Peyer's patch (tissue), 4 donors: ENCODE measurements at regions not wholly inside any gene's neighbourhood (a gene's known extent, or its start where the extent isn't known, plus 50 kb on each side); places are given as distances from the start of the nearest gene placed in this dataset.
A peak's percentile ranks its signal among the peaks of the same experiment; 100 is the strongest.

ENCODE experiments used
- DNase-seq, 3 donors: peaks; one replicate each; pipeline ENCODE4 v3.0.0-alpha.2; 2017 to 2019
- H3K27ac ChIP-seq, 4 donors: fragments of 200-600 bp; sonication (generic); one replicate each; pipeline ENCODE4 v1.5.1; 2016 to 2019
- H3K27me3 ChIP-seq, 2 donors: fragments of 200-600 bp; sonication (generic); one replicate each; pipeline ENCODE4 v1.5.1; 2019
- H3K36me3 ChIP-seq, 3 donors: fragments of 200-600 bp; sonication (generic); one replicate each; pipeline ENCODE4 v1.5.1; 2016 to 2019
- H3K4me1 ChIP-seq, 4 donors: fragments of 200-600 bp; sonication (generic); one replicate each; pipeline ENCODE4 v1.5.1; 2016 to 2019
- H3K4me3 ChIP-seq, 4 donors: fragments of 200-600 bp; sonication (generic); 1 replicate in 3 of 4; 2 replicates in 1 of 4; pipeline ENCODE4 v1.5.1; 2016 to 2019; ENCODE audit warnings: mild to moderate bottlenecking in 1 of 4
- H3K9me3 ChIP-seq, 4 donors: fragments of 200-600 bp; sonication (generic); one replicate each; pipeline ENCODE4 v1.5.1; 2016 to 2019; ENCODE audit warnings: mild to moderate bottlenecking in 1 of 4
- POLR2A ChIP-seq, 2 donors: fragments of 450-650 bp; IDR thresholded peaks; one replicate each; pipeline ENCODE4 v1.5.1; 2017; ENCODE audit warnings: antibody characterized with exemption in 2 of 2, mild to moderate bottlenecking in 2 of 2, moderate library complexity in 2 of 2
- TF ChIP-seq, protein P1 (sequence below), 6 experiments: fragments of 450-650 bp in 4 of 6; fragments of 200-600 bp in 2 of 6; sonication (generic) in 1 of 6; IDR thresholded peaks; one replicate each; pipeline ENCODE4 v1.5.1; 2017 to 2019; ENCODE audit warnings: antibody characterized with exemption in 6 of 6, mild to moderate bottlenecking in 3 of 6, moderate library complexity in 1 of 6

DNA sequence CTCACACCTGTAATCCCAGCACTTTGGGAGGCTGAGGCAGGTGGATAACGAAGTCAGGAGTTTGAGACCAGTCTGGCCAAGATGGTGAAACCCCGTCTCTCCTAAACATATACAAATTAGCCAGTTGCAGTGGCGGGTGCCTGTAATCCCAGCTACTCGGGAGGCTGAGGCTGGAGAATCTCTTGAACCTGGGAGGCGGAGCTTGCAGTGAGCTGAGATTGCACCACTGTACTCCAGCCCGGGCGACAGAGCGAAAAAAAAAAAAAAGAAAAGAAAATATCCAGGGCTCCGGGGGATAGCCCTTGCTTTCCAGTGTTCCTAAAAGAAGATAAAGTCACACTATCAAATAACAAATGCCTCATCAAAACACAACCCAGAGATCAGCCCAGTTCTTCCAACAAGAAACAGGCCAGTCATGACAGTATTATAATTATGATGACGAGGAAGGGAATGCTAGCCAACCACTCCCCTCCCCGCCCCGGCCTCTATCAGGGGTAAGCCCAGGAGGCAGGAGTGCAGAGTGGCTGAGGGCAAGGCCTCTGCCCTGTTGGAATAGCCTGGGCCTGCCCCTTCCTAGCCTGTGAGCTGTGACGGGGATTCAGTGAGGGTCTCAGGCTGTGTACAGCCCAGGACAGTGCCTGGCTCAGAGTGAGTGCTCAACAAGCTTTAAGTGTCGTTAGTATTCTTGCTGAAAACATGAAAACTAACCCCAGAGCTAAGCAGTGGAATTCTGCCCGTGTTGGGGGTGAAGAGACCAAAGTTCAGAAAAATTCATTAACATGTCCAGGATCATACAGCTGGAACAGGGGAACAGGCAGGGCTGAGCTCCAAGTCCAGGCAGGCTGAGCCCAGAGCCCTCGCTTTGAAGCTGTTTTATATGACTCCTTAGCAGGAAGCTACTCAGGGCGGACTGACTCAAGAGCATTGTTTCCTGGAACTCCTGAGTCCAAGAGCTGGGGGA is 54.3 kb downstream of the FAM241B start:
- Histone ChIP-seq H3K4me3 (peak overlapping the region in 2 of 4 donors; percentile 8 to 30), H3K4me1 (peaks cover 0 to 7% (median 0%) of the 10 kb centered on the region in 4 donors), H3K27me3 (no peaks in the 10 kb centered on the region), H3K9me3 (no peaks in the 10 kb centered on the region), H3K36me3 (no peaks in the 10 kb centered on the region), H3K27ac (peak overlapping the region in 3 of 4 donors; percentile 75 to 95 (median 93))
- peak in 2 of 3 donors; percentile 91 to 92 for DNase-seq
- TF ChIP-seq POLR2A (IDR thresholded peaks at IDR 0.05): peak; percentile 63 to 74
- TF ChIP-seq, protein P1, sequence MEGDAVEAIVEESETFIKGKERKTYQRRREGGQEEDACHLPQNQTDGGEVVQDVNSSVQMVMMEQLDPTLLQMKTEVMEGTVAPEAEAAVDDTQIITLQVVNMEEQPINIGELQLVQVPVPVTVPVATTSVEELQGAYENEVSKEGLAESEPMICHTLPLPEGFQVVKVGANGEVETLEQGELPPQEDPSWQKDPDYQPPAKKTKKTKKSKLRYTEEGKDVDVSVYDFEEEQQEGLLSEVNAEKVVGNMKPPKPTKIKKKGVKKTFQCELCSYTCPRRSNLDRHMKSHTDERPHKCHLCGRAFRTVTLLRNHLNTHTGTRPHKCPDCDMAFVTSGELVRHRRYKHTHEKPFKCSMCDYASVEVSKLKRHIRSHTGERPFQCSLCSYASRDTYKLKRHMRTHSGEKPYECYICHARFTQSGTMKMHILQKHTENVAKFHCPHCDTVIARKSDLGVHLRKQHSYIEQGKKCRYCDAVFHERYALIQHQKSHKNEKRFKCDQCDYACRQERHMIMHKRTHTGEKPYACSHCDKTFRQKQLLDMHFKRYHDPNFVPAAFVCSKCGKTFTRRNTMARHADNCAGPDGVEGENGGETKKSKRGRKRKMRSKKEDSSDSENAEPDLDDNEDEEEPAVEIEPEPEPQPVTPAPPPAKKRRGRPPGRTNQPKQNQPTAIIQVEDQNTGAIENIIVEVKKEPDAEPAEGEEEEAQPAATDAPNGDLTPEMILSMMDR (IDR thresholded peaks at IDR 0.05): no peak

DNA sequence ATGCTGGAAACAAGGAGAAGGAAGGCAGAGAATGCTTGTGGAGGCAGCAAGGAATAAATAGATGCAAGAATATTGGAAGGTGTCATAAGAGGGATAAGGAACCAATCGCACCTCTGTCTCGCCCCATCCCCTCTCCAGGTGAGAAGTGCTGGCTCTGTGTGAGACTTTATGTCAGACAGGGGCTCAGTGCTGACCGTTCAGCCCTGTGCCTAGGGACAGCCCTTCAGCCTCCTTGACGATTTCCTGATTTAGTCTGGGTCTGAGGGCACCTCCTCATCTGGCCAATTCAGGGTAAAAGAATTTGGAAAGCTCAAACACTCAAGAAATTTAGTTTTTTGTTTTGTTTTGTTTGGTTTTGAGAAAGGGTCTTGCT is 54.9 kb downstream of the FAM241B start:
- Histone ChIP-seq H3K4me3 (peak overlapping the region in 2 of 4 donors; percentile 8 to 30), H3K4me1 (peaks cover 0 to 7% (median 0%) of the 10 kb centered on the region in 4 donors), H3K36me3 (no peaks in the 10 kb centered on the region), H3K27me3 (no peaks in the 10 kb centered on the region), H3K27ac (peak overlapping the region in 3 of 4 donors; percentile 75 to 95 (median 93)), H3K9me3 (no peaks in the 10 kb centered on the region)
- TF ChIP-seq, protein P1 (IDR thresholded peaks at IDR 0.05): no peak
- no peak for TF ChIP-seq POLR2A (IDR thresholded peaks at IDR 0.05)
- DNase-seq: no peak

DNA sequence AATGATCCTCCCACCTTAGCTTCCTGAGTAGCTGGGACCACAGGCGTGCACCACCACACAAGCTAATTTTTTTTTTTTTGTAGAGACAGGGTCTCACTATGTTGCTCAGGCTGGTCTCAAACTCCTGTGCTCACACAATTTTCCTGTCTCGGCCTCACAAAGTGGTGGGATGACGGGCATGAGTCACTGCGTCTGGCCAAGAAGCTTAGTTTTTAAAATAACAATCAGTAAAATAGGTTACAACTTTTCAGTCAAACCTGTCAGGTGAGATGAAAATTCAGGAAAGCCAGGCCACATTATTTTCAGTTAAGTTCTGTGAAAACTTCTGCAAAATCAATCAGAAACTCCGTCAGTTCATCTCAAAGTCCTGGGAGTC is 55.4 kb downstream of the FAM241B start:
- Histone ChIP-seq H3K9me3 (no peaks in the 10 kb centered on the region), H3K4me3 (peak overlapping the region in 2 of 4 donors; percentile 8 to 30), H3K36me3 (no peaks in the 10 kb centered on the region), H3K27me3 (no peaks in the 10 kb centered on the region), H3K27ac (peak overlapping the region in 3 of 4 donors; percentile 75 to 95 (median 93)), H3K4me1 (peaks cover 0 to 7% (median 0%) of the 10 kb centered on the region in 4 donors)
- no peak for DNase-seq
- no peak for TF ChIP-seq POLR2A (IDR thresholded peaks at IDR 0.05)
- TF ChIP-seq, protein P1 (IDR thresholded peaks at IDR 0.05): no peak

DNA sequence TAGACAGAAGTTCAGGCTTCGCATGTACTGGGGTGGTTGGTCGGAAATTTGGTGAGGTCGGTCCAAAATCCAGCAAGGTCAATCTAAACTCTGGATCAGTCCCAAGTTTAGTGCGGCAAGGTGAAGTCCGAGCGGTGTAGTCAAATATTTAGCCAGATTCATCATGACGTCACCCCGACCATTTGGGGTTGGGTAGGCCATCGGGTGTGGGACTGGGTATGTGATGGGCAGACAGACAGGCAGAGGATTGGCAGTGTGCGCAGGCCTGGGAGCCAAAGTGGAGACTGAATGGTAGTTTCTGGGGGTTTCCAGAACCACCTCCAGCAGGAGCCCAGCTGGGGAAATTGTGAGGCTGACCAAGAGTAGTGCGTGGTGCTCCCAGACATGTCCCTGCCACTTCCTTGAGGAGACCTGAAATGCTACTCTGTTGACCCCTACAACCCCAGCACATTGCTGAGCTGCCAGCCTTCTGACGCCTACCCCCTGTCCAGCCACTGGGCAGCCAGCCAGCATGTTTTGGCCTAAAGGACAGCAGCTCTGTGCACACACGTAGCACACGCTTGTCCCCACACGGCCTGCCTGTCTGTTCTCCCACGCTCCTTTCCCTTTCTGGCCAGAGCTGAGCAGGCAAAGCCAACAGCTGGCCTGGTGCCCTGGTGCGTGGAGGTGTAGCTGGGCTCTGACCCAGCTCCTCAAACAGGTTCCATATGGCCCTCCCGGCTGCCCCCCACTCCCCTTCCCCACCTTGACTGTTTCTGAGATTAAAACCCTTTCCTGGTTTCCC is 55.9 kb downstream of the FAM241B start:
- no peak for DNase-seq
- TF ChIP-seq, protein P1 (IDR thresholded peaks at IDR 0.05): no peak
- TF ChIP-seq POLR2A (IDR thresholded peaks at IDR 0.05): no peak
- no peaks in the 10 kb centered on the region for H3K36me3 ChIP-seq
- H3K27me3 ChIP-seq: no peaks in the 10 kb centered on the region
- H3K4me1 ChIP-seq: peaks cover 0 to 7% (median 0%) of the 10 kb centered on the region in 4 donors
- H3K9me3 ChIP-seq: no peaks in the 10 kb centered on the region
- peak overlapping the region in 2 of 4 donors; percentile 93 to 95 for H3K27ac ChIP-seq
- no peak overlapping the region for H3K4me3 ChIP-seq

DNA sequence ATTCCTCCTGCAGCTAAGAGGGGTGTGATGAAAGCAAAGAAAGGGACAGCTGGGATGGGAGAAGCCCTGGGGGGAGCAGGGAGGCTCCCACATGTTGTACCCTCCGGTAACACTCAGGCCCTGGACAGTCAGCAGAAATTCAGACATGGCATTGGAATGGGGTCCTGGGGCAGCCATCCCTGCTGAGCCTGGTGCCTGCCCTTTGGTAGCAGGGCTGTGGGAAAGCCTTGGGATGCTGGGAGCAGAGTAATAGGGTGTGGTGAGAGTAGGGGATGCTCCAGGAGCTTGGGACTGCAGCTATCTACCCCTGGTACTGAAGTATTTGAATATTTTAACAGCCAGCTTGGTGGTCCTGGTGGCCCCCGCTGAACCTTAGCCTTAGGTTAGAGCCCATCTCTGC is 56.8 kb downstream of the FAM241B start:
- DNase-seq: no peak
- Histone ChIP-seq H3K4me3 (no peak overlapping the region), H3K4me1 (peaks cover 0 to 7% (median 0%) of the 10 kb centered on the region in 4 donors), H3K27ac (no peak overlapping the region), H3K27me3 (no peaks in the 10 kb centered on the region), H3K9me3 (no peaks in the 10 kb centered on the region), H3K36me3 (no peaks in the 10 kb centered on the region)
- TF ChIP-seq POLR2A (IDR thresholded peaks at IDR 0.05): no peak
- TF ChIP-seq, protein P1 (IDR thresholded peaks at IDR 0.05): no peak
